ACC112 (cell line): ENCODE measurements at regions not wholly inside any gene's neighbourhood (a gene's known extent, or its start where the extent isn't known, plus 50 kb on each side); places are given as distances from the start of the nearest gene placed in this dataset.
"Not testable (repeated sequence)": the region's sequence is repeated elsewhere in the genome, so short reads cannot be mapped to it uniquely, and the experiment has no call there.

ENCODE experiments used
- H2AFZ ChIP-seq: fragments of 200-600 bp; sonication (generic); one replicate; pipeline ENCODE4 v1.6.0; 2017; ENCODE audit warnings: antibody characterized with exemption, low read length; ENCODE audit not compliant: unreplicated experiment
- H3K27ac ChIP-seq: fragments of 200-600 bp; sonication (generic); 2 replicates; pipeline ENCODE4 v1.5.1; 2014; ENCODE audit warnings: low read depth, mild to moderate bottlenecking, antibody characterized with exemption, low read length, moderate library complexity
- H3K27me3 ChIP-seq: fragments of 200-600 bp; sonication (generic); 2 replicates; pipeline ENCODE4 v1.6.1; 2014; ENCODE audit warnings: mild to moderate bottlenecking, antibody characterized with exemption, low read length, moderate library complexity, mixed read lengths; ENCODE audit not compliant: insufficient read depth
- H3K36me3 ChIP-seq: fragments of 200-600 bp; sonication (generic); 2 replicates; pipeline ENCODE4 v1.6.1; 2016; ENCODE audit warnings: mild to moderate bottlenecking, antibody characterized with exemption, low read length, moderate library complexity, mixed read lengths; ENCODE audit not compliant: insufficient read depth
- H3K4me1 ChIP-seq: fragments of 200-600 bp; sonication (generic); one replicate; pipeline ENCODE4 v1.6.1; 2016; ENCODE audit warnings: low read length, mixed read lengths; ENCODE audit not compliant: insufficient read depth, unreplicated experiment, control insufficient read depth
- H3K4me3 ChIP-seq: fragments of 200-600 bp; sonication (generic); 2 replicates; pipeline ENCODE4 v1.5.1; 2014; ENCODE audit warnings: mild to moderate bottlenecking, low read depth, low read length
- H3K79me2 ChIP-seq: fragments of 200-600 bp; sonication (generic); one replicate; pipeline ENCODE4 v1.6.0; 2016; ENCODE audit warnings: low read length; ENCODE audit not compliant: control insufficient read depth, unreplicated experiment, insufficient read depth

- not testable (repeated sequence) for H3K27ac ChIP-seq, H3K36me3 ChIP-seq, H3K27me3 ChIP-seq, H2AFZ ChIP-seq, H3K4me1 ChIP-seq, H3K4me3 ChIP-seq, H3K79me2 ChIP-seq
Measured at GRCh38 chr3:110888625-110889375, 182.8 kb upstream of the NECTIN3 start.

- H3K36me3 ChIP-seq, H3K27me3 ChIP-seq: not testable (repeated sequence)
Measured at GRCh38 chr3:110889376-110889699, 182.3 kb upstream of the NECTIN3 start.

GRCh38 chr3:110894574-110894973 lies 177.0 kb upstream of the NECTIN3 start:
- no peaks in the 10 kb centered on the region for H3K36me3 ChIP-seq

More at GRCh38 chr3:110889376-110889699, 182.3 kb upstream of the NECTIN3 start:
- H2AFZ ChIP-seq, H3K4me1 ChIP-seq, H3K4me3 ChIP-seq, H3K27ac ChIP-seq, H3K79me2 ChIP-seq: not testable (repeated sequence)

GRCh38 chr3:110895054-110895453 lies 176.6 kb upstream of the NECTIN3 start:
- H3K4me1 ChIP-seq = no peaks in the 10 kb centered on the region
- no peak overlapping the region for H3K27ac ChIP-seq
- no peak overlapping the region for H2AFZ ChIP-seq
- H3K27me3 ChIP-seq = no peaks in the 10 kb centered on the region
- H3K79me2 ChIP-seq = no peaks in the 10 kb centered on the region
- H3K4me3 ChIP-seq = no peak overlapping the region
- H3K36me3 ChIP-seq = no peaks in the 10 kb centered on the region

More at GRCh38 chr3:110894574-110894973, 177.0 kb upstream of the NECTIN3 start:
- Histone ChIP-seq H2AFZ (no peak overlapping the region), H3K4me1 (no peaks in the 10 kb centered on the region), H3K27ac (no peak overlapping the region), H3K4me3 (no peak overlapping the region), H3K79me2 (no peaks in the 10 kb centered on the region), H3K27me3 (no peaks in the 10 kb centered on the region)

- no peaks in the 10 kb centered on the region for H3K79me2 ChIP-seq
- no peak overlapping the region for H3K4me3 ChIP-seq
- no peak overlapping the region for H2AFZ ChIP-seq
- no peak overlapping the region for H3K27ac ChIP-seq
- no peaks in the 10 kb centered on the region for H3K27me3 ChIP-seq
- H3K4me1 ChIP-seq = no peaks in the 10 kb centered on the region
- no peaks in the 10 kb centered on the region for H3K36me3 ChIP-seq
Measured at GRCh38 chr3:110897046-110897445, 174.6 kb upstream of the NECTIN3 start.

- H2AFZ ChIP-seq = no peak overlapping the region
- no peaks in the 10 kb centered on the region for H3K79me2 ChIP-seq
Measured at GRCh38 chr3:110900576-110900975, 171.0 kb upstream of the NECTIN3 start.

GRCh38 chr3:110901536-110901935 lies 170.1 kb upstream of the NECTIN3 start:
- no peaks in the 10 kb centered on the region for H3K79me2 ChIP-seq
- H2AFZ ChIP-seq = no peak overlapping the region
- no peaks in the 10 kb centered on the region for H3K36me3 ChIP-seq
- no peaks in the 10 kb centered on the region for H3K27me3 ChIP-seq
- no peak overlapping the region for H3K4me3 ChIP-seq
- no peak overlapping the region for H3K27ac ChIP-seq
- H3K4me1 ChIP-seq = no peaks in the 10 kb centered on the region

More at GRCh38 chr3:110900576-110900975, 171.0 kb upstream of the NECTIN3 start:
- no peak overlapping the region for H3K27ac ChIP-seq
- no peaks in the 10 kb centered on the region for H3K4me1 ChIP-seq
- H3K36me3 ChIP-seq = no peaks in the 10 kb centered on the region
- no peaks in the 10 kb centered on the region for H3K27me3 ChIP-seq
- H3K4me3 ChIP-seq = no peak overlapping the region

GRCh38 chr3:110902453-110903085 lies 169.0 kb upstream of the NECTIN3 start:
- no peaks in the 10 kb centered on the region for H3K27me3 ChIP-seq
- H3K27ac ChIP-seq = no peak overlapping the region
- H2AFZ ChIP-seq = no peak overlapping the region
- no peaks in the 10 kb centered on the region for H3K4me1 ChIP-seq
- no peak overlapping the region for H3K4me3 ChIP-seq
- H3K36me3 ChIP-seq = no peaks in the 10 kb centered on the region
- H3K79me2 ChIP-seq = no peaks in the 10 kb centered on the region

- Histone ChIP-seq H3K4me3 (no peak overlapping the region), H3K36me3 (no peaks in the 10 kb centered on the region), H3K27ac (no peak overlapping the region), H3K27me3 (no peaks in the 10 kb centered on the region), H3K4me1 (no peaks in the 10 kb centered on the region), H2AFZ (no peak overlapping the region), H3K79me2 (no peaks in the 10 kb centered on the region)
Measured at GRCh38 chr3:110903771-110904519, 167.7 kb upstream of the NECTIN3 start.

GRCh38 chr3:110904520-110904890 lies 167.1 kb upstream of the NECTIN3 start:
- Histone ChIP-seq H2AFZ (no peak overlapping the region), H3K4me1 (no peaks in the 10 kb centered on the region), H3K79me2 (no peaks in the 10 kb centered on the region), H3K27ac (no peak overlapping the region), H3K4me3 (no peak overlapping the region), H3K36me3 (no peaks in the 10 kb centered on the region), H3K27me3 (no peaks in the 10 kb centered on the region)

- Histone ChIP-seq H3K4me3 (no peak overlapping the region), H2AFZ (no peak overlapping the region), H3K4me1 (no peaks in the 10 kb centered on the region), H3K27me3 (no peaks in the 10 kb centered on the region), H3K79me2 (no peaks in the 10 kb centered on the region), H3K27ac (no peak overlapping the region), H3K36me3 (no peaks in the 10 kb centered on the region)
Measured at GRCh38 chr3:110905121-110905520, 166.5 kb upstream of the NECTIN3 start.
